Fibroblast of lung (primary cell): ENCODE measurements at regions not wholly inside any gene's neighbourhood (a gene's known extent, or its start where the extent isn't known, plus 50 kb on each side); places are given as distances from the start of the nearest gene placed in this dataset.

ENCODE experiments used
- CTCF ChIP-seq, 2 donors: IDR thresholded peaks in 1 of 2; conservative IDR thresholded peaks in 1 of 2; 1 replicate in 1 of 2; 2 replicates in 1 of 2; pipeline ENCODE4 v1.5.1; 2011 to 2012; ENCODE audit warnings: low read length in 2 of 2, control low read depth in 1 of 2, inconsistent platforms in 1 of 2, low read depth in 1 of 2, mild to moderate bottlenecking in 1 of 2
- EZH2 ChIP-seq: IDR thresholded peaks from 2 replicates; pipeline ENCODE4 v1.5.1; 2012; ENCODE audit warnings: low read length, control low read depth, mild to moderate bottlenecking; ENCODE audit errors: missing control alignments

DNA sequence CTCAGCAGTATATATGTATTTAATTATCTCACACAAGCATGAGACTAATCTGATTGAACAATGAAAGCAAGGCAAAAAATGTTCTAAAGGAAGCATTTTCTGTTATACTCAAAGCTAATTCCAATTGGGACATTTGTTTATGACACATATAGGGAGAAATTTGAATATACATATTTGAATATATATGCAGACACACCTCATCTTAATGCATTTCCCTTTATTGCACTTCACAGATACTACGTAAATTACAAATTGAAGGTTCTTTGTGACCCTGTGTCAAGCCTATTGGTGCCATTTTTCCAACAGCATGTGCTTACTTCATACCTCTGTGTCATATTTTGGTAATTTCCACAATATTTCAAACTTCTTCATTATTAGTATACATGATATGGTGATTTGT, 132.1 kb upstream of the STEAP1 start:
- TF ChIP-seq CTCF (conservative IDR thresholded peaks at IDR 0.05 in 1 of 2, IDR thresholded peaks at IDR 0.05 in 1 of 2; ENCODE audit: low read depth in 1 of 2, low read length in 2 of 2) (no peak), EZH2 (no peak)
